NCI-H2171 (cell line): ENCODE measurements at regions not wholly inside any gene's neighbourhood (a gene's known extent, or its start where the extent isn't known, plus 50 kb on each side); places are given as distances from the start of the nearest gene placed in this dataset.

Experiments
- DNase-seq: peaks from one replicate; lab custom pipeline; 2025; lab: John Stamatoyannopoulos, UW

DNA sequence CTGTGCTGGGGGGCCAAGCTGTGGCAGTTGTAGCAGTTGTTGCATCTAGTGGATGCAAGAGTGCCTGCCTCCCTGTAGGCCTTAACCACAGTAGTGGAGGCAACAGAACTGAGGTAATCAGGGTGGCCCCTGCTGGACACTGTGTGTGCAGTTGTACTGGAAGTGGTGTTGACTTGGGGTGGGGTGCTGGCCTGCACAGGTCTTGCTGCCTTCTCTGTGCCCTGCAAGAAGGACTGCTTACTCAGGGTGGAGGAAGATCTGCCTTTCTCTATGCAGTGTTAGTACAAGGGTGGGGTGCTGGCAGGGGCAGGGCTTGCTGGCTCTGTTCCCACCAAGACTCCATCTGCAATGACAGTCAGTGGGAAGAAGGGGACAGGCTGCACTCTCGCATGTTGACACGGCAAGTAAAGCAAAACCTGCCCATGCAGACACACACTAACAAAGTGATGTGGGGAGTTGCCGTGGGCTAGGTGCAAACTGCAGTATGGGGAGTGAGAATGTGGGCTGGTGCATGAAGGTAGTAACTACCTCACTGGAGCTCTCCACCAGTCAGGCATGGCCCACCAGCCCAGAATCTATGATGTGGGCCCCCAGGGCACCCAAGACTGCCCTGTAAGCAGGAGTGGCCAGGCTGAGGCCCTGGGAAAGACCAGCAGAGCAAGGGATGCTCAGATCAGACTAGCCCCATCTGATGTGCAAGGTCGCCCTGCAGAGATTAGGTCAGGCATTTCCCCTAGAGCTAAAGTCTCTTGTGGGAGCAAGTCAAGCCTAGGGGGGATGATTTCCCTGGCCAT is 594.9 kb downstream of the TECRL start:
- DNase-seq: no peak

DNA sequence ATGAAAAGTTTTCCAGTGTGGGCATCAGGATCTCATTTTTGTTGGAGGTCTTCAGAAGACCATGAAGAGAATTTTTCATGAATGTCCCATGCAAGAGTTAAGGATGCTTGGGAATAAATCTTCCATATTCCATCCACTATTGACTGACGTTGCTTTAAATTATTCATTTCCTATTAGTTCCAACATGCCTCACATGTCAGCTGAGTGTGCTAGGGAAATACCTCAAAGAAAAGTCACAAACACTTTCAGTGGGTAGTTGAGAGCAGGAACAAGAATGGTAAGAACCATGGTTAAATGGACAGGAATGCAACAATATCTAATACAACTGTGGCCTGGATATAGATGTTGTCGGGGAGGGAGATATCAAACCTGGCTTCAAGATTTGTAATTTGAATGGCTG is 610.1 kb downstream of the TECRL start:
- no peak for DNase-seq

DNA sequence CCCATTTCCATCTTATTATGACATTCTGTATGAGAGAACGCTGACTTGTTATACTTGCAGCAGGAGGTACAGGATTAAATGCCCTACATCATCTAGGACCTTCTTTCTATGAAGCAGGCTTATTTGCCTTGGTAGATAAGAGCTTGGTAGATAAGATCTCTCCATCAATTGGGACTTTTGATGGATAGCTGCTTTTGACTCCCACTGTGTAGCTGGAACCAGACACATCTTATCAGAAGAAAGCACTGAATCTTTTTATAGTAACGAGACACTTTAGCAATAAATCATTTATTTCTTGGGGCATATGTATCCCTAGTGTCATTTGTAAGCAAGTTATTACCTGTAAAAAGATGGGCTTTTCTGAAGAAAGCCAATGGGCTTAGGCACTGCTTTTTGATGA is 613.9 kb downstream of the TECRL start:
- no peak for DNase-seq

DNA sequence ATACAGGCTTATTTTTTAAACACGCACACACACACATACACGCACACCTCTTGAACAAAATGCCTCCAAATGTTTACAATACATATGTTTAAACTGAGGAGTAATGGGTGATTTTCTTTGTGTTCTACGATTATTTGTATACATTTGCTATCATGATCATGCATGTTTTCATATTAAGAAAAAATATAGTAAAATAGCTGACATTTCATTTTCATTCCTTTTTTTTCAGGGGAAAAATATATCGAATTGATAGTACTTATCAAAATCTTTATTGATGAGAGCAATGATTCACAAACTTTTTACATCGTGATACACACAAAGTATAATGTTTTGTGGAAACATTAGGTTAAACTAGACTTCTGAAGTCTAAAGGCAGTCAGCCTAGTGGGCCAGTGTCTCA is 618.9 kb downstream of the TECRL start:
- DNase-seq: no peak

DNA sequence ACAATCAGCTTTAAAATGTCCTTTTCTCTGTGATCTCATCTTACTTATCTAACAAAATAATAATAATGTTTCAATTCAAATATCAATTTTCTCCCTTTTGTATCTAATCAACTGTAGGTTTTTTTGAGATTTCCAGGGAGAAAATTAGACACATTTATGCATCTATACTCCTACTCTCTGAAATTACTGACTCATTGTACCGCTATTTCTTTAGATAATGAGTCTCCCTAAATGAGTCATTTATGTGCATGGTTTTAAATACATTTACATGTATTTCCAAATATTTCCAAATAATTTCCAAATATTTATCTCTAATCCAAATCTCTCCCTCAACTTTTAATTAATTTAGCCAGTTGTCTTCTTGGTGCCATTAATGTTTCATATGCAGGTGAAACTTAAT is 621.0 kb downstream of the TECRL start:
- no peak for DNase-seq

DNA sequence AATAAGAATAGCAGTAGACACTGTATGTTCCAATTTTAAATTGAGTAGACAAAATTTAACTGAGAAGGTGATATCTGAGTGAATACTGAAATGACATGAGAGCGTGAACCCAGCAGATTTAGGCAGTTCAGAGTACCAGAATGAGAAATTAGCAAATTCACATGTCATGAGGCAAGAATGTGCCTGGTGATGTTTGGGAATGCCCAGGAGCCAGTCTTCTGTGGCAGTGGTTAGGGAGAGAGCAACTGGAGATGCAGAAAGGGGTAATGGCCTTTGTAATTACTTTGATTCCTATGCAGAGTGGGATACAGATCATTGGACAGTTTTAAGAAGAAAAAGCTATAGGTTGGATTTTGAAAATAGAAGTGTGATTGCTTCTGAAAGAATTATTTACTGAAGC is 621.9 kb downstream of the TECRL start:
- no peak for DNase-seq

DNA sequence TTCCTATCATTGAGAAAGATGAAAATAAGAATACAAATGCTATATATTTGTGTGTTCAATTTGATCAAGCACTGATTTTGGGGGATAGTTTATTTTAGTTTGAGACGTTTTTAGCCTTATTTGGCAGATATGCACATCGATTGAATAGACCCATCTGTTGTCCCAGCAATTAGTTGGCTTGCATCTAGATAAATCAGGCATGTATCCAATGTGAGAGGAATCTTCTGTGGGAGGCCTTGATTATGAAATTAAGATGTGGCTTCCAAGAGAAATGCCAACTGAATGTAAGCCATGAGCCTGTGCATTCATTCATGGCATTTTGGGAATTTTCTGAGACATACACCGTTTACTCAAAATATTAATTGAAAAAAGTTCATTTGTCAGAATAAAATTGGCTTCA is 623.1 kb downstream of the TECRL start:
- peak; percentile 1 for DNase-seq

DNA sequence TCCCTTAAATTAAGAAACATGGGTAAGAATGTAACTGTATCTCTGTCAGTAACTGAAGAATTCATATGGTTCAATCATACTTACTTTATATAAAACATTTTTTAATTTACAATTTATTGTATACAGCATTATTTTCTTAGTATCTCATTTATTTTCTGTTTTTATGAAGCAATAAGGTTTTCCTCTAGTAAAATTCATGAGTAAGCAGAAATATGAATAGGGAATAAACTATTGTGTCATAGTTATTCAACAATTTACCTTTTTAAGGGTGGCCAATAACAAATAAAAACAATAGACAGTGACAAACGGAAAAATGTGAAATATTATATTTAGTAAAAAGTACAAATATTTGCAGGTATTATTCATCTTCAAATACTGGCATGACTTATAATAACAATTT is 624.4 kb downstream of the TECRL start:
- DNase-seq: no peak

DNA sequence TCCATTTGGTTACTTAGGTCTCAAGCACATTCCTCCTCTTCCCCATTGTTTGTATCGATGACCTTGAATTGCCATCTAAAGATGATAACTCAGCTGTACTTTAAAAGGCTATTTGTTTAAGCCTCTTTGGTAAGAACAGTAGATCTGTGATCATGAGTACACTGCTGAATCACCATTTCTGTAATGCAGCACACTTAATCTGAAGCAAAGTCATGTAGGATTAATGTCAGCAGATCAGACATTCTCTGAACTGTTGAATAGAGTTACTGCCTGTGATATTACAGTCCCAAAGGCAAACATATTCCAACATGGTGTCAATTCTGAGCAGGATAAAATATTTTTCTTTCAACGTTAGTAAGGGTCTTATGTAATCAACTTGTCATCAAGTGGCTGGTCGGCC is 631.6 kb downstream of the TECRL start:
- no peak for DNase-seq

DNA sequence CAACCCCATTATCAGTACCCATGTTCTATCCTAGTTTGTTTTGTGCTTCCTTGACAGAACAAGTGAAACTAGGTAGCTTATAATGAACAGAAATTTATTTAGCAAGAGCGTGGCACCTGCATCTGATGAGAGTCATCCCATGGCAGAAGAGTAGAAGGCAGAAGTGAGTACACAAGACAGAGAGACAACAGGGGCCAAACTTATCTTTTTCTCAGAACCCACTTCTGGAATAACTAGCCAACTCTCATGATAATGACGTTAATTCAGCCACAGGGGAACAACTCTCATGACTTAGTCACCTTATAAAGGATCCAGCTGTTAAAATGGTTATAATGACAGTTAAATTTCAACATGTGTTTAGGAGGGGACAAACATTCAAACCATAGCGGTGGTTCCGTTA is 644.9 kb downstream of the TECRL start:
- DNase-seq: no peak

DNA sequence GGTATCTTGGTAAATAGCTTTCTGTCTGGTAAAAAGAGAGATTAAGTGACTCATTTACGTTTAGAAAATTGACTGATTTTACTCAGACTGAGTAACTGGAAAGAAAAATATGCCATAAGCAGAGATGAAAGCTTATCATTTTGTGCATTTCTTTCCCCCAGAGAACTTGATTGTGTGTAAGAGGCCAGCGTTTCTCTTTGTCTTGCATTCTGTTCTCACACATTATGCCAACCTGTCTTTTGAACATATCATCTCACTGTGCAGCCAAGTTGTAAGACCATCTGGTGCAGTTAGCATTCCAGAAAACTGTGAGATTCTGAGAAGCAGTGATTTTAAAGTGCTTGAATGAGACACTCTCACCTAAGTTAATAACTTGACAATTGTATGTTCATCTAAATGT is 651.3 kb downstream of the TECRL start:
- DNase-seq: peak; percentile 0

DNA sequence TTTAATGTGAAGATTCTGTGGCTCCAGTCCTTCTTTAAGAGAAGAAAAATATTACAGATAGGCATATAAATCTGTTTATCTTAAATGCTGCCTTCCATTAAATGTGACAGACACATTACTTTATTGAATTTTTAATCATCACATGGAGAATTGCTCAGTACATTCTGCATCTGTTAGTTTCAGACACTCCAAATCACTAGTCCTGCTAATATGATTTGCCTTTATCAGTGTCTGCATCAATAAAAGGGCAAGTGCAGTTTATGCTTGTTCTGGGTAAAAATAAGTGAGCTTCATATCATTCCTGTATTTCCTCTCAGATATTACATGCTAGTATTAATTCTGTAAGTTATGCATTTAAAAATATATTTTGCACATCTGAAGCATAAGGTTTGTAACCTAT is 666.4 kb downstream of the TECRL start:
- no peak for DNase-seq

DNA sequence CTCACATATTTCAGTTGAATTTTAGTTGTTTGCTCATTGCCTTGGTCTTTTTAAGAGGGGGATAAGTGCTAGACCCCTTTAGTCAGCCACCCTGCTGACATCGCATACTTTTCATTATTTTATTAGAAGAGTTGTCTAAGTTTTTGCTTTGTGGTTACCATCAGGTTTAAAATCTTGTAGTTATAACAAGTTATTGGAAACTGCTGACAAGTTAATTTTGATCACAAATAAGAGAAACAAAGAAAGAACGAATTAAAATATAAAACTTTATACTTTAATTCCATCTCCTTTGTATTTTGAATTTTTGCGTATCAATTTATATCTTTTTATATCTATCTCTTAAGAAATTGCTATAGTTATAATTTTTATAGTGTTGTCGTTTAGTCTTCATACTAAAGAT is 679.7 kb downstream of the TECRL start:
- no peak for DNase-seq

DNA sequence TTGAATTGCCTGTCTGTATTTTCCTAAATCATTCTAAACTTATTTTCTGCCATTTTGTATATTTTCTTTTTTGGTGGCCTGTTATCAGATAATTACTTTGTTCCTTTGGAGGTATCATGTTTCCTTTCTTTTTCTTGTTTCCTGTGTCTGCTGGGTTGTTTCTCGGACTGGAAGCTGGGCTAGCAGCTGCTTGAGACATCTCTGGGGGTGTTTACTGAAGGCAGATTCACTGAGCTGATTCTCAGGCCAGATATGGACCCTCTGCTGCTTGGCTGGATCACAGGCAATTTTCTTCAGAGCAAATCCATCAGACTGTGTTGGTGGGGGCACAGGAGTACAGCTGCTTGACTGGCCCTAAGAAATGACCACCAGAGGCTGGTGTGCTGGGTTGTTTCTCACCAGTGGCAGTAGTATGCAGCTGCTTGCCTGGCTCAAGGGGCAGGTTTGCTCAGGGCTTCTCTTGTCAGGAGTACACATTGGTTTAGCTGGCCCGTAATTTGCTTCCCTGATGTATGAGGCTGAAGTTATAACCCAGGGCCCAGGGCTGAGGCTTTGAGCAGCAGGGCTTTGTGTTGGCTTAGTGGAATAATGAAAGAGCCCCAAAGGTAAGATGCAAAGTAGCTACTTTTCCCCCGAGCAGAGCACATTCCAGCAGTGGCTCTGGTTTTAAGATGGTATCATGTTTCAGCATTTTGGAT is 680.6 kb downstream of the TECRL start:
- DNase-seq: no peak

DNA sequence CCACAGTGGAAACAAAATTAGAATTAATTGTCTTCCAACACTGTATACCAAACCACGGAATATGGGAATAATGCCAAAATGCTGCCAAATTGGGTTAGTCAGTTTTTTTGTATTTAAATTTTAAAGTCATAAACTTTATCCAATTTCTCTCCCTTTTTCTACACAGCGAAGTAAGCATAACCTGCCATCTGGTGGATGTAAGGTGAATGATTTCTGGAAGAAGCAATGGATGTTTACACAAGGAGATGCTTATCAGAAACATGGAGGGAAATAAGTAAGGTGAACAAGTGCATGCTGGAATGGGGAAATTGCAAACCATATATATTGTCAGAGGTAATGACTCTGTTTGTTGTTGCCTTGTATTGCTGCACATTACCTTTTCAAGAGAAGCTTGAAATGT is 691.9 kb downstream of the TECRL start:
- peak; percentile 4 for DNase-seq

DNA sequence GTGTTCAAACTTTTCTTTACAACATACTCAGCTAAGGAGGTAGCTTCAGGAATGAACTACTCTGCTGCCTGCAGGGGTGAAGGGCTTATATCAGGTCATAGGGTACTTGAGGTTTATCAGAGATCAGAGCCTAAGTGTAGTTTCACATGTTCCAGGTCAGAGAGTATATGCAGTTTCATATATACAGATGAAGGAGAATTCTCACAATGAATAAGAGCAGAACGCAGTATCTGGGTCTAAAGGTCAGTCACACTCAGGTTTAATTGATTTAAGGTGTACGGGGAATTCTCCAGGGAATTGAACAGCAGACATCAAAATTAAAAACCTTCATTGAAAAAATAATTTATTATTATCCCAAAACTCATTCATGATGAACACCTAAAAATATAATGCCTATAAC is 700.6 kb downstream of the TECRL start:
- DNase-seq: no peak

DNA sequence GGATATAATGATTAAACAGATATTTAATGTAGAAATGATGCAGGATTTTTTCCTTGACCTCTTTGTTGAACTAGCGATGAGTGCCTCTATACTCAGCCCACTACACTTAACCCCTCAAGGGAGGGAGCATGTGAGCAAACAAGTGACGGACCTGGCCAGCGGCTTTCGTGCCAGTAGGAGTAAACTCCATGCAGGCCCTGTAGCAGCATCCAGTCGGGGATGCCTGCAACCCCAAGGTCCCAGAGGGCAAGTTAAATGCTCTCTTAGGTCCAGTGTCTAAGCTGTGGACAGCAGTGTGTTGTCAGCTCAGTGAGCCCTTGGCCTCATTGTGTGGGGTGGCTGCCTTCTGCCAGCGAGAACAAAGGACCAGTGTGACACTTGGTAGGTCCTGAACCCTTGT is 708.7 kb downstream of the TECRL start:
- no peak for DNase-seq

DNA sequence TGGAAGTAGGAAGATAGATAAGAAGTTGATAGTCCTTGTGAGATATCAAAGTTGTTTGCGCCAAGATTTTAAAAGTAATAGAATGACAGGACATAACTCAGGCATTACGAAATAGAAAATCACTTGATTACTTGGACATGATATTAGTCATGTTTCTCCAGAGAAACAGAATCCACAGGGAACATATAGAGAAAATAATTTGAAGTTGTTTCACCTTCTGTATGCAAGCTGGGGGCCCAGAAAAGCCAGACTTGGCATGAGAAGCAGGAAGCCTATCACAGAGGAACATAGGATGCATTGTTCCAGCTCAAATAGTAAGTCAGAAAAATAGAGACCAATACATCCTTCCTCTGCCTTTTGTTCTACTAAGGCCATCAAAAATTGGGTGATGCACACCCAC is 715.9 kb downstream of the TECRL start:
- no peak for DNase-seq

DNA sequence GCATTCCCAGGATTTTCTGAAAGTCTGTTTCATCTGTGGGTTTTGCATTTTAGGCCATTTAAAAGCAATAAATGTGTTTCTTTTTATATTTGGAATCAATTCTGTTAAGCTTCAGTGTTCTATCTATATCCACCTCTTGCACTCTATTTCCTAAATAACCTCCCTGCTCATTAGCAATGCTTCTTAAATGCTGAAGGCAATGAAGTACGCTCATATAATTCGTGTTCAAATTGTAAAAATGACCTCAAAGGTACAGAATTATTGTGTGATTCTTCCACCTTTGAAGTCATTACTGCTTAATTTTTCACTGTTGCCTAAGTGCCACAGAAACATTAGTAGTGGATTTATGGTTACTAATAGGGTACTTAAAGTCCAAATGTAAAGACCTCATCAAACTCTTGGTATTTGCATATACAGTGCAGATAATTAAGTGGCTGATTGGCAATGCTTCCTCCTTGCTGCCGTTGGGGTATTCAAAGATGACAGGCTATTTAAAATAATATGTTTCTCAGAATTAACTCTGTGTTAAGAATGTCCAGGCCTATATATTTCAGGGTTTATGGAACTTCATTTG is 730.8 kb downstream of the TECRL start:
- no peak for DNase-seq

DNA sequence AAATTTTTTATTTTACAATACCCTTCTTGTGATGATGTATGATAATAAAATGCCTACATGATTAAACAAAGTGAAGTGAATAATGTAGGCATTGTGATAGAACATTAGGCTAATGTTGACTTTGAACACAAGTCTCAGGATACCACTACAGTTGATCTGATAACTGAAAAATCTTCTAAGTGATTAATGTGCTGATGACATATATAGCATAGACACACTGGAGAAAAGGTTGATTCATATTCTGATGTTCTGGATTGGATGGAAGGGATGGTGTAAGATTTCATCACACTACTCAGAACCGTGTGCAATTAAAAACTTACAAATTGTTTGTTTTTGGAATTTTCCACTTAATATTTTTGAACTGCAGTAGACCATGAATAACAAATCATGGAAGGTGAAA is 738.5 kb downstream of the TECRL start:
- DNase-seq: no peak

DNA sequence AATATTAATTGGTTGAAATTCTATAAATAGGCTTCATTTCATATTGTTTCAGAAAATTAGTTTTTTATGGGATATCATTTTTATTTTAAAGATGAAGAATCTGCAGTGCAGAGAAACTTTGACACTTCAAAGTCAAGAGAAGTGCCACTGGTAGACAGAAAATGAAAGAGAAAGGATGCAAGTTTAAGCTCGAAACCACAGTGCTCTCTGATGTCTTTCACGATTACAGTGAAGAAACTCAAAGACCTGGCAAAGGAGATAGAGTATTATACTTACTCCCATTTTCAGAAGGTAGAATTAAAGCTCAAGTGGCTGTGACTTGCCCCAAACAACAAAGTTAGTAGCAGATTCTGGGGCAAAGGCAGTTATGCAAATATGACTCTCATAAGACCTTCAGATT is 745.4 kb downstream of the TECRL start:
- DNase-seq: no peak

DNA sequence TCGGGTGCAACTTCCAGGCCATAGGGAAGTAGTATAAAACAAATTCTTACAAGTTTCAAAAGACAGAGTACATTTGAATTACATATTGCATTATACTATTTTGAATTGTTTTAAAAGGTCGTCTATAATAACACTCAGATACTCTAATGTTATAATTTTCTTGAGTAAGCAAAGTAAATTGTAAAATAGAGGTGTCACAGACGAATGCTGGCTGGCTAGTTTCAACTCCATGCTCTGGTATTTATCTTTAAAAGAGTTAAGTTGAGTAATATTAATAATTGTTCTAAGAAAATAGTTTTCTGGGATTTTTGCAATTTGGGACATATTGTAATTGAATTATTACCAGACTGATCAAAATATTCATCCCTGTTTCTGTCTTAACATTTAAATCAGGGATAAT is 764.9 kb downstream of the TECRL start:
- no peak for DNase-seq

DNA sequence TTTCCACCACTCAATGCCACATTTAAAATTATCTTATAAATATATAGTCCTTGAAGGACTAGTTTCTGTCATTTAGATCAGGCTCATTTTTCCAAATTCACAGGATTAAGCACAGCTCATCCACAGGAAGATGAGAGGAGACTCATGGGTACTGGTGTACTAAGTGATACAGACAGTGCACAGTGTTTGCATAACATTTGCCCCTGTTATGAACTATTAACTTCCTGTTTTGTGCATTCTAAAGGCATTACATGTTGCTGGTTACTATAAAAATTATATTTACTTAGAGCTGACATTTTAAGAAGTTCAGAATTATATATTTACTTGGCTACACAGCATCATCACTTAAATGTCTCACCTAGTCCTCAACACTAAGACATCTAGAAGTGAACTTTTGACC is 772.0 kb downstream of the TECRL start:
- DNase-seq: no peak

DNA sequence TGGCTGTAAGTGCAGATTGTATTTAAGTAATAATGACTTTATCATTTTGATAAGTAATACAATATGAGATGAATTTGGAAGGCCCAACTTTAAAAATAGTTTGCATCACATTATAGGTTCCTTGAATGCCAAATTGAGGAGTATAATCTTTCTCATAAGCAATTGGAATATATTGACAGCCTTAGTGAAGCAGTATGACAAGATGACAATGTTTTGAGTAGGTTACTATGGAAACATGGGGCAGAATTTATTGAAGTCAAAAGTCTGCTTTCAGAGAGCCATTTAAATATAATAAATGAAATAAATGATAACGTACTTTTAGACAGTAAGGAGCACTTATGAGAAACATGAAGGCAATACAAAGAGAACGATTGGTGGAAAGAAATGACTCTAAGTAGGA is 776.4 kb downstream of the TECRL start:
- DNase-seq: no peak
